GM12874 (cell line): ENCODE measurements at regions not wholly inside any gene's neighbourhood (a gene's known extent, or its start where the extent isn't known, plus 50 kb on each side); places are given as distances from the start of the nearest gene placed in this dataset.

Experiments
- TF ChIP-seq, protein P1 (sequence below): IDR thresholded peaks from 2 replicates; pipeline ENCODE4 v1.5.1; 2011; ENCODE audit warnings: low read depth, mild to moderate bottlenecking, control low read depth, low read length, moderate library complexity; ENCODE audit not compliant: insufficient read depth

DNA sequence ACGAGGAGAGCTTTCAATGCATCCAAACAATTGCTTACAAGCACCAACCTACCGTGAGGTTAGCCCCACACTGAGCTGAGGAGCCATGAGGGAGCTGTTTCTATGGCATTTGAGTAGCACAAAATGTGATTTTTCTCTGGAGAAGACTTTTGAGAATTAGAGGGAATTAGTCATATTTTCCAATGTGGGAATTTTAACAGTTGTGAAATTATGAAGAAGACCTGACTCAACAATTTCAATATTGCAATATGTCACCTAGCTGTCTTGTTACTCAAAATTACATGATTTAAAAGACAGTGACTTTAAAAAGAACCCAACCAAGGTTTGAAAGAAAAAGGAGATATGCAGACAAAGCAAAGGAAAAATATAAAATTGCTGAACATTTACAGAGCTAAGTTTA lies 62.6 kb upstream of the LY86 start:
- TF ChIP-seq, protein P1, sequence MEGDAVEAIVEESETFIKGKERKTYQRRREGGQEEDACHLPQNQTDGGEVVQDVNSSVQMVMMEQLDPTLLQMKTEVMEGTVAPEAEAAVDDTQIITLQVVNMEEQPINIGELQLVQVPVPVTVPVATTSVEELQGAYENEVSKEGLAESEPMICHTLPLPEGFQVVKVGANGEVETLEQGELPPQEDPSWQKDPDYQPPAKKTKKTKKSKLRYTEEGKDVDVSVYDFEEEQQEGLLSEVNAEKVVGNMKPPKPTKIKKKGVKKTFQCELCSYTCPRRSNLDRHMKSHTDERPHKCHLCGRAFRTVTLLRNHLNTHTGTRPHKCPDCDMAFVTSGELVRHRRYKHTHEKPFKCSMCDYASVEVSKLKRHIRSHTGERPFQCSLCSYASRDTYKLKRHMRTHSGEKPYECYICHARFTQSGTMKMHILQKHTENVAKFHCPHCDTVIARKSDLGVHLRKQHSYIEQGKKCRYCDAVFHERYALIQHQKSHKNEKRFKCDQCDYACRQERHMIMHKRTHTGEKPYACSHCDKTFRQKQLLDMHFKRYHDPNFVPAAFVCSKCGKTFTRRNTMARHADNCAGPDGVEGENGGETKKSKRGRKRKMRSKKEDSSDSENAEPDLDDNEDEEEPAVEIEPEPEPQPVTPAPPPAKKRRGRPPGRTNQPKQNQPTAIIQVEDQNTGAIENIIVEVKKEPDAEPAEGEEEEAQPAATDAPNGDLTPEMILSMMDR: no peak

DNA sequence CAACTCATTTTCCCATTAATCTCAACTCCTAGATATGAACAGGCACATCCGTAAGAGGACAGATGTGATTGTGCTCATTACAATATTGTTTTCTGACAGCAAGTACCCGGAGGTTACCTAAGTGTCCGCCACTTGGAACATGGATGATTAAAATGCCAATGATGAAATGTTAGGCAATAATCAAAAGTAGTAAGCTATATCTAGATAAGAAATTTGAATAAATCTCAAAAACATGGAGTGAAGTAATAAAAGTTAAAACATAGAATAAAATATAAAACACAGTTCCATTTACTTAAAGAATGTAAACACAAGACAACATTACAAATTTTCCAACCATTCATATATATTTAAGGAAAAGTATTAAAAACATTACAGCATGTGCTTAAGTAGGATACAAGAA lies 59.2 kb upstream of the LY86 start:
- TF ChIP-seq, protein P1: no peak

DNA sequence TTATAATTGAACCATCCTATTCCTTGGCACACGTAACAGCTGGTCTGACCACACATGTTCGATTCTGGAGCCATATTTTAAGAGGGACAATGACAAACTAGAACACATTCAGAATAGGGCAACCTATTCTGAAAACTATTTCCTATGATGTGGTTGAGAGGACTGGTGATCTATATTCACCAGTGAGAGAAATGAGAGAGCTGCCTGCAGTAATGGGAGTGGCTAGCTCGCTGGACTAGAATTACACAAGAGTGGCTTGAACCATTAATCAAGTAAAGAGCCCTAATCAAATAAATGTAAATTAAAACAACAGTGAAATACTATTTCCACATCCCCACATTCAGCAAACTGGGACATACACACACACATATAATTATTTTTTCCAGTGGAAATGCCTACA lies 55.3 kb upstream of the LY86 start:
- TF ChIP-seq, protein P1: no peak

DNA sequence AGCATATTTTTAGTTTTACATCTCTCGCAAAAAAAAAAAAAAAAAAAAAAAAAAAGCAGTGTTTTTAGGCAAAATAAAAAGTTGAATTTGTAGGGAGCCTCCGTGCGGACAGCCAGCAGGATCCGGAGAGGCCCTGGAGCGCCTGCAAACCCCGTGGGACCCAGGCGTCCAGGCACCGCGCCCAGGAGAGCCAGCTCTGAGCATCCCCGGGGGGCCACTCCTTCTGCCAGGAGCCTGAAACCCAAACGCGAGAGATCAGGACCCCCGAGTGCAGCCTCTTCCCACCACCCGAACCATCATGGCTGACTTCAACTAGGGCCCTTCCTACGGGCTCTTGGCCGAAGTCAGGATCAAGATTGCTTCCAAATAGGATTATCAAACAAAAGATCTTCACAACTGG lies 54.1 kb upstream of the LY86 start:
- TF ChIP-seq, protein P1: no peak

DNA sequence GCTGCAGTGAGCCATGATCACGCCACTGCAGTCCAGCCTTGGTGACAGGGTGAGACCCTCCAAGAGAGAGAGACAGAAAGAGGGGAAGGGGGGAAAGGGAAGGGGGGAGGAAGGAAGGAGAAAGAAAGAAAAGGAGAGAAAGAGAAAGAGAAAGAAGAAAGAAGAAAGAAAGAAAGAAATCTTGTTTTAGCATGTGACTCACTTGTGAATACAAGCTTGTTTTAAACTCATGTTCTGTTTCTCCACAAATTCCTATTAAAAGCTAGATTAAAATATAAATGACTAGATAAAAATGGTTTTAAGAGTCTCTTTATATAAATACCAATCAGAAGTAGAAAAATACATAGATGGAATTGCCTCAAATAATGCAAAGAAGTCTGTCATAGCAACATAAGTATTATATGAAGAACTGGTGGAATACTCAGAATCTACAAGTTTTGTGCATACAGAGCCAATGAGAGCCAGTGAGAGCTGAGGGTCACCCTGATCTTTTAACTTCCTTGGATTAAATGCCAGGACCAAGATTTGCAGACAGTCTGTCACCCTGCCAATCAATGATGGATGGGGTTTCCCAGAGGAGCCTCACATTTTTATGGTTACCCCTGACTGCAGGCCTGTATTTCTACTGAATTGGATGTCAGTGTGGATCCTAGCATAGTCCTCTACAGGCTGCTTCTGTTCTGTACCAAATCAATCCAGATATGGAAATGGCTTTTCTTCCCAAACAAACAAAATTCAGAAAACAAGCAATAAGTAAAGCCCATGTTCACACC lies 50.8 kb upstream of the LY86 start:
- TF ChIP-seq, protein P1: no peak

DNA sequence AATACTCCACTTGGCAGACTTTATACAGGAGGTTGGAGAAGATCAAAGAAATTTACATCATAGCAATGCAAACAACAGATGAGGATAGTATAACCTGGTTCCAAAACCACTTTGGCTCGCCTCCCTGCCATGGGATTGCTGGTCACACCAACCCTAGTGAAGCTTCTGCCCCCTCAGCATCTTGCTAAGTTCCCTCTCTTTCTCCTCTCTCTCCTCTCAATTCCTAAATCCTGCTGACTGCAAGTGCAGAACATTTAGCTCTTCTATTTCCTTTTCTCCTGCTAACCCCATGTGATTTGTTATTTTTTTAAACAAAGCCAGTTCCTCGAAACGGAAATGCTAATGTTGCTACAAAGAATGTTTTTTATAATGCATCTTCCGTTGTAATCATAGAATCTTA lies 50.3 kb upstream of the LY86 start:
- TF ChIP-seq, protein P1: no peak
